ENCODE measurements at regions not wholly inside any gene's neighbourhood (a gene's known extent, or its start where the extent isn't known, plus 50 kb on each side); places are given as distances from the start of the nearest gene placed in this dataset.
"Not testable (repeated sequence)": the region's sequence is repeated elsewhere in the genome, so short reads cannot be mapped to it uniquely, and the experiment has no call there.

GRCh38 chr11:114805431-114805830, 127.1 kb downstream of the NXPE2 start:
- not testable (repeated sequence) for DNase-seq (ENCODE audit: low read depth in 2 of 2)

- no peak for DNase-seq (ENCODE audit: low read depth in 2 of 2)
Observed at GRCh38 chr11:114811971-114812370, 133.6 kb downstream of the NXPE2 start.

- DNase-seq (ENCODE audit: low read depth in 2 of 2) = no peak
Observed at GRCh38 chr11:114812733-114813132, 134.4 kb downstream of the NXPE2 start.

GRCh38 chr11:114813189-114813718, 134.9 kb downstream of the NXPE2 start:
- no peak for DNase-seq (ENCODE audit: low read depth in 2 of 2)

- DNase-seq (ENCODE audit: low read depth in 2 of 2) = no peak
Observed at GRCh38 chr11:114815176-114815575, 136.8 kb downstream of the NXPE2 start.

- DNase-seq (ENCODE audit: low read depth in 2 of 2) = no peak
Observed at GRCh38 chr11:114815761-114816160, 137.4 kb downstream of the NXPE2 start.

GRCh38 chr11:114816791-114817190, 138.5 kb downstream of the NXPE2 start:
- no peak for DNase-seq (ENCODE audit: low read depth in 2 of 2)

GRCh38 chr11:114818382-114818781, 140.1 kb downstream of the NXPE2 start:
- no peak for DNase-seq (ENCODE audit: low read depth in 2 of 2)

GRCh38 chr11:114819028-114819427, 140.7 kb downstream of the NXPE2 start:
- DNase-seq (ENCODE audit: low read depth in 2 of 2) = no peak

GRCh38 chr11:114820621-114821020, 142.3 kb downstream of the NXPE2 start:
- no peak for DNase-seq (ENCODE audit: low read depth in 2 of 2)

- no peak for DNase-seq (ENCODE audit: low read depth in 2 of 2)
Observed at GRCh38 chr11:114821621-114822412, 143.5 kb downstream of the NXPE2 start.

GRCh38 chr11:114826910-114827442, 148.6 kb downstream of the NXPE2 start:
- no peak for DNase-seq (ENCODE audit: low read depth in 2 of 2)

- no peak for DNase-seq (ENCODE audit: low read depth in 2 of 2)
Observed at GRCh38 chr11:114827736-114828135, 149.4 kb downstream of the NXPE2 start.

- DNase-seq (ENCODE audit: low read depth in 2 of 2) = no peak
Observed at GRCh38 chr11:114832532-114833125, 154.3 kb downstream of the NXPE2 start.

GRCh38 chr11:114836161-114836560, 157.8 kb downstream of the NXPE2 start:
- no peak for DNase-seq (ENCODE audit: low read depth in 2 of 2)

GRCh38 chr11:114844896-114845295, 166.6 kb downstream of the NXPE2 start:
- DNase-seq (ENCODE audit: low read depth in 2 of 2) = no peak

GRCh38 chr11:114845766-114846415, 167.6 kb downstream of the NXPE2 start:
- no peak for DNase-seq (ENCODE audit: low read depth in 2 of 2)

- DNase-seq (ENCODE audit: low read depth in 2 of 2) = no peak
Observed at GRCh38 chr11:114846416-114846791, 168.1 kb downstream of the NXPE2 start.

- no peak for DNase-seq (ENCODE audit: low read depth in 2 of 2)
Observed at GRCh38 chr11:114847306-114847975, 169.1 kb downstream of the NXPE2 start.

- DNase-seq (ENCODE audit: low read depth in 2 of 2) = no peak
Observed at GRCh38 chr11:114848027-114848426, 169.7 kb downstream of the NXPE2 start.

GRCh38 chr11:114857281-114857680, 179.0 kb downstream of the NXPE2 start:
- no peak for DNase-seq (ENCODE audit: low read depth in 2 of 2)

- DNase-seq (ENCODE audit: low read depth in 2 of 2) = no peak
Observed at GRCh38 chr11:114864896-114865295, 186.6 kb downstream of the NXPE2 start.
